Adipocyte (in vitro differentiated cells): ENCODE measurements at regions not wholly inside any gene's neighbourhood (a gene's known extent, or its start where the extent isn't known, plus 50 kb on each side); places are given as distances from the start of the nearest gene placed in this dataset.
A peak's percentile ranks its signal among the peaks of the same experiment; 100 is the strongest.

ENCODE experiments used
- DNase-seq: peaks from one replicate; pipeline ENCODE4 v3.0.0-alpha.2; 2015; ENCODE audit warnings: low read depth
- H3K27me3 ChIP-seq: replicated peaks from 2 replicates; pipeline ENCODE4 v1.7.0; 2013; ENCODE audit warnings: mild to moderate bottlenecking, low read length, moderate library complexity; ENCODE audit not compliant: control insufficient read depth, insufficient read depth
- H3K36me3 ChIP-seq: 2 replicates; pipeline ENCODE4 v1.7.0; 2013; ENCODE audit warnings: low read length, mild to moderate bottlenecking, moderate library complexity; ENCODE audit not compliant: control insufficient read depth, insufficient read depth, severe bottlenecking
- H3K4me1 ChIP-seq: 2 replicates; pipeline ENCODE4 v1.7.0; 2013; ENCODE audit warnings: mild to moderate bottlenecking, low read length, moderate library complexity; ENCODE audit not compliant: control insufficient read depth, insufficient read depth
- H3K4me3 ChIP-seq: 2 replicates; pipeline ENCODE4 v1.7.0; 2013; ENCODE audit warnings: mild to moderate bottlenecking, low read length, moderate library complexity
- H3K9ac ChIP-seq: 2 replicates; pipeline ENCODE4 v1.7.0; 2013; ENCODE audit warnings: mild to moderate bottlenecking, low read length, moderate library complexity
- H3K9me3 ChIP-seq: 2 replicates; pipeline ENCODE4 v1.7.0; 2013; ENCODE audit warnings: mild to moderate bottlenecking, low read length, moderate library complexity; ENCODE audit not compliant: control insufficient read depth

GRCh38 chr12:105723066-105723465 is 392.6 kb downstream of the C12orf75 start:
- Histone ChIP-seq H3K4me3 (no peak overlapping the region), H3K9me3 (no peaks in the 10 kb centered on the region), H3K9ac (no peak overlapping the region), H3K27me3 (peaks cover 5% of the 10 kb centered on the region), H3K4me1 (peaks cover 7% of the 10 kb centered on the region), H3K36me3 (no peaks in the 10 kb centered on the region)
- DNase-seq, result no peak

- Histone ChIP-seq H3K36me3 (no peaks in the 10 kb centered on the region), H3K9me3 (no peaks in the 10 kb centered on the region), H3K4me1 (peaks cover 7% of the 10 kb centered on the region), H3K9ac (no peak overlapping the region), H3K4me3 (no peak overlapping the region), H3K27me3 (peaks cover 5% of the 10 kb centered on the region)
- no peak for DNase-seq
These were observed 393.0 kb downstream of the C12orf75 start for GRCh38 chr12:105723494-105723893.

- H3K4me3 ChIP-seq, result peak overlapping the region; percentile 15
- H3K36me3 ChIP-seq, result no peaks in the 10 kb centered on the region
- DNase-seq, result peak; percentile 17
- H3K9me3 ChIP-seq, result no peaks in the 10 kb centered on the region
- no peak overlapping the region for H3K9ac ChIP-seq
- peaks cover 7% of the 10 kb centered on the region for H3K4me1 ChIP-seq
- H3K27me3 ChIP-seq, result peaks cover 5% of the 10 kb centered on the region
These were observed 394.1 kb downstream of the C12orf75 start for GRCh38 chr12:105724641-105725040.

GRCh38 chr12:105725054-105725453 is 394.6 kb downstream of the C12orf75 start:
- Histone ChIP-seq H3K4me1 (peaks cover 7% of the 10 kb centered on the region), H3K9me3 (peaks cover 2% of the 10 kb centered on the region), H3K9ac (no peak overlapping the region), H3K36me3 (no peaks in the 10 kb centered on the region), H3K4me3 (peak overlapping the region; percentile 15), H3K27me3 (peaks cover 6% of the 10 kb centered on the region)
- no peak for DNase-seq

- no peak for DNase-seq
- Histone ChIP-seq H3K4me1 (peaks cover 7% of the 10 kb centered on the region), H3K36me3 (no peaks in the 10 kb centered on the region), H3K9me3 (peaks cover 11% of the 10 kb centered on the region), H3K4me3 (no peak overlapping the region), H3K27me3 (peaks cover 34% of the 10 kb centered on the region), H3K9ac (no peak overlapping the region)
These were observed 398.8 kb downstream of the C12orf75 start for GRCh38 chr12:105729181-105729771.

GRCh38 chr12:105729926-105730325 is 399.4 kb downstream of the C12orf75 start:
- no peaks in the 10 kb centered on the region for H3K36me3 ChIP-seq
- H3K4me3 ChIP-seq, result no peak overlapping the region
- H3K9ac ChIP-seq, result no peak overlapping the region
- peaks cover 11% of the 10 kb centered on the region for H3K9me3 ChIP-seq
- H3K27me3 ChIP-seq, result peaks cover 34% of the 10 kb centered on the region
- no peak for DNase-seq
- H3K4me1 ChIP-seq, result peaks cover 2% of the 10 kb centered on the region

- no peak overlapping the region for H3K9ac ChIP-seq
- H3K27me3 ChIP-seq, result peaks cover 56% of the 10 kb centered on the region
- H3K9me3 ChIP-seq, result peaks cover 11% of the 10 kb centered on the region
- no peaks in the 10 kb centered on the region for H3K36me3 ChIP-seq
- no peak overlapping the region for H3K4me3 ChIP-seq
- DNase-seq, result no peak
- H3K4me1 ChIP-seq, result no peaks in the 10 kb centered on the region
These were observed 403.1 kb downstream of the C12orf75 start for GRCh38 chr12:105733579-105733978.

GRCh38 chr12:105736498-105736897 is 402.3 kb downstream of the NUAK1 start:
- H3K36me3 ChIP-seq, result no peaks in the 10 kb centered on the region
- H3K9me3 ChIP-seq, result no peaks in the 10 kb centered on the region
- H3K9ac ChIP-seq, result no peak overlapping the region
- no peak for DNase-seq
- H3K4me1 ChIP-seq, result peaks cover 9% of the 10 kb centered on the region
- no peak overlapping the region for H3K4me3 ChIP-seq
- H3K27me3 ChIP-seq, result peaks cover 64% of the 10 kb centered on the region

GRCh38 chr12:105738051-105738450 is 400.7 kb downstream of the NUAK1 start:
- no peaks in the 10 kb centered on the region for H3K9me3 ChIP-seq
- DNase-seq, result no peak

GRCh38 chr12:105740369-105740768 is 398.4 kb downstream of the NUAK1 start:
- no peak for DNase-seq
- H3K4me3 ChIP-seq, result no peak overlapping the region
- H3K9me3 ChIP-seq, result no peaks in the 10 kb centered on the region
- peaks cover 41% of the 10 kb centered on the region for H3K27me3 ChIP-seq
- H3K36me3 ChIP-seq, result no peaks in the 10 kb centered on the region
- no peak overlapping the region for H3K9ac ChIP-seq
- H3K4me1 ChIP-seq, result peaks cover 20% of the 10 kb centered on the region

More at GRCh38 chr12:105738051-105738450, 400.7 kb downstream of the NUAK1 start:
- Histone ChIP-seq H3K27me3 (peaks cover 51% of the 10 kb centered on the region), H3K4me3 (no peak overlapping the region), H3K36me3 (no peaks in the 10 kb centered on the region), H3K4me1 (peaks cover 20% of the 10 kb centered on the region), H3K9ac (no peak overlapping the region)

GRCh38 chr12:105740970-105741725 is 397.6 kb downstream of the NUAK1 start:
- Histone ChIP-seq H3K27me3 (peaks cover 45% of the 10 kb centered on the region), H3K9me3 (no peaks in the 10 kb centered on the region), H3K36me3 (no peaks in the 10 kb centered on the region), H3K4me3 (peak overlapping the region; percentile 14), H3K9ac (no peak overlapping the region), H3K4me1 (peaks cover 20% of the 10 kb centered on the region)
- no peak for DNase-seq
